ENCODE measurements at regions not wholly inside any gene's neighbourhood (a gene's known extent, or its start where the extent isn't known, plus 50 kb on each side); places are given as distances from the start of the nearest gene placed in this dataset.

DNA sequence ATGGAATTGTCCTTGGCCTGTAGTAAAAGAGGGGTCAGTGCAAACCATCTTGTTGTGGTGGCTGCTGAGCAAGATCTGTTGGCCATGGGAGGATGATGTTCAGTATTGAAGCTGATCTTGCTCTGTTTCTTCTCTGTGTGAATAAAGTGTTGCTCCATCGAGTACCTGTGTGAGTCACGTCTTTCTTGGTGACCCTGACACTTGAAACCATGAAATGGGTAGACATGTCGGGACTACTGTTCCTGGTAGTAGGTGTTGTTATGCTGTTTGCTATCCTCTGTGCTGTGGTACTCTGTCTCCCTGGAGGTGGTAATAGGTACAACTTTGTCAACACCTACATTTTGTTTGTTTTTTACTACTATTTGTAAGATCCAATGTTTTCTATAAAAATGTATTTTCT is 330.6 kb downstream of the MDFIC start (continued):
- TF ChIP-seq SKIL (IDR thresholded peaks at IDR 0.05; ENCODE audit: low read depth, poor library complexity, severe bottlenecking) (no peak), MYC (IDR thresholded peaks at IDR 0.05; ENCODE audit: insufficient read depth, insufficient read length, insufficient replicate concordance, low read length, severe bottlenecking) (no peak), TCF12 (IDR thresholded peaks at IDR 0.05; ENCODE audit: low read depth, low read length) (no peak), IRF4 (IDR thresholded peaks at IDR 0.05; ENCODE audit: low read depth, low read length) (no peak), RUNX3 (IDR thresholded peaks at IDR 0.05; ENCODE audit: low read length) (no peak)
- TF ChIP-seq, protein P1, sequence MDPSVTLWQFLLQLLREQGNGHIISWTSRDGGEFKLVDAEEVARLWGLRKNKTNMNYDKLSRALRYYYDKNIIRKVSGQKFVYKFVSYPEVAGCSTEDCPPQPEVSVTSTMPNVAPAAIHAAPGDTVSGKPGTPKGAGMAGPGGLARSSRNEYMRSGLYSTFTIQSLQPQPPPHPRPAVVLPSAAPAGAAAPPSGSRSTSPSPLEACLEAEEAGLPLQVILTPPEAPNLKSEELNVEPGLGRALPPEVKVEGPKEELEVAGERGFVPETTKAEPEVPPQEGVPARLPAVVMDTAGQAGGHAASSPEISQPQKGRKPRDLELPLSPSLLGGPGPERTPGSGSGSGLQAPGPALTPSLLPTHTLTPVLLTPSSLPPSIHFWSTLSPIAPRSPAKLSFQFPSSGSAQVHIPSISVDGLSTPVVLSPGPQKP (IDR thresholded peaks at IDR 0.05; ENCODE audit: low read depth, low read length) = no peak

DNA sequence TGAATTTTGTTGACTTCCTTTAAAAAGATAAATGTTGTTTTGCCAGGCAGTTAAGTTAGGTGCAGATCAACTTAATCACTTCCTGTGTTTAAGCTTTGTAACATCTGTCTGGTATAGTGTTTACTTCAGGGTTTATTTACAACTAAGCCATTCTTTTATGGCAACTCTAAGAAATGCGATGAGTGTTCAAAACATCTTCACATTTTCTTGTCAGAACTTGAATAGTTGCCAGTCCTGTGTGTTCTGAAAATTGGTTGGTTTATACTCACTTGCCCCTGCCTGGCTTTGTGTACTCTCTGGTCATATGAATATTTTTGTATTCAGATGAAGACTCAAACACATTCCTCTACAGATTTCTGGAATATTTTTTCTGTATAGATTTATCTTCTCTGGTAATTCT is 327.2 kb downstream of the MDFIC start:
- Histone ChIP-seq H3K9me3 (replicated peaks; ENCODE audit: control insufficient read depth, insufficient read depth, low read length) (no peaks in the 10 kb centered on the region), H3K9ac (ENCODE audit: control insufficient read depth, insufficient read depth, low read length) (no peak overlapping the region), H3K4me1 (ENCODE audit: control insufficient read depth, insufficient read depth, low read length) (no peaks in the 10 kb centered on the region), H2AFZ (ENCODE audit: control insufficient read depth, low read depth, low read length) (no peak overlapping the region), H3K79me2 (ENCODE audit: control insufficient read depth, insufficient read depth, low read length) (no peaks in the 10 kb centered on the region), H3K27ac (ENCODE audit: control insufficient read depth, insufficient read depth) (no peak overlapping the region), H3K36me3 (ENCODE audit: control insufficient read depth in 2 of 2, insufficient read depth in 2 of 2, low read length in 1 of 2) (no peaks in the 10 kb centered on the region), H4K20me1 (ENCODE audit: control insufficient read depth, insufficient read depth) (no peaks in the 10 kb centered on the region), H3K27me3 (replicated peaks in 1 of 2; ENCODE audit: control insufficient read depth in 2 of 2, insufficient read depth in 2 of 2, low read length in 1 of 2) (no peaks in the 10 kb centered on the region), H3K4me2 (ENCODE audit: control insufficient read depth, insufficient read depth) (no peak overlapping the region), H3K4me3 (no peak overlapping the region)
- FAIRE-seq (no peak), DNase-seq (ENCODE audit: low read depth, low spot score) (no peak), ATAC-seq (no peak)
- intact Hi-C loops (cut with micrococcal nuclease; ENCODE audit: unreplicated experiment) = no loop called here
- CTCF ChIA-PET = no interaction called here
- RAD21 ChIA-PET (ENCODE audit: unreplicated experiment) = no interaction called here
- POLR2A ChIA-PET = no interaction called here
- WGBS (ENCODE audit: insufficient coverage, insufficient replicate concordance, low lambda C conversion rate, missing lambda C conversion rate) = 6% methylated on average over 1 of the region's 1 CpG
- no TSS peak for BruUV-seq (replicated peaks)
- in situ Hi-C loops (cut with MboI) = no loop called here
- SMC1A ChIA-PET (ENCODE audit: uncharacterized antibody, unreplicated experiment) = no interaction called here
- TF ChIP-seq ZNF24 (IDR thresholded peaks at IDR 0.05) (no peak), CEBPB (IDR thresholded peaks at IDR 0.05; ENCODE audit: borderline replicate concordance in 1 of 2, low read depth in 2 of 2, low read length in 2 of 2) (no peak), RAD21 (IDR thresholded peaks at IDR 0.05; ENCODE audit: insufficient read depth, low read depth, low read length) (no peak), SKIL (IDR thresholded peaks at IDR 0.05; ENCODE audit: low read depth, poor library complexity, severe bottlenecking) (no peak), NFXL1 (IDR thresholded peaks at IDR 0.05; ENCODE audit: borderline replicate concordance) (no peak)
- TF ChIP-seq, protein P2, sequence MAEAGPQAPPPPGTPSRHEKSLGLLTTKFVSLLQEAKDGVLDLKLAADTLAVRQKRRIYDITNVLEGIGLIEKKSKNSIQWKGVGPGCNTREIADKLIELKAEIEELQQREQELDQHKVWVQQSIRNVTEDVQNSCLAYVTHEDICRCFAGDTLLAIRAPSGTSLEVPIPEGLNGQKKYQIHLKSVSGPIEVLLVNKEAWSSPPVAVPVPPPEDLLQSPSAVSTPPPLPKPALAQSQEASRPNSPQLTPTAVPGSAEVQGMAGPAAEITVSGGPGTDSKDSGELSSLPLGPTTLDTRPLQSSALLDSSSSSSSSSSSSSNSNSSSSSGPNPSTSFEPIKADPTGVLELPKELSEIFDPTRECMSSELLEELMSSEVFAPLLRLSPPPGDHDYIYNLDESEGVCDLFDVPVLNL (IDR thresholded peaks at IDR 0.05; ENCODE audit: low read depth, low read length) = no peak
- TF ChIP-seq, protein P3, sequence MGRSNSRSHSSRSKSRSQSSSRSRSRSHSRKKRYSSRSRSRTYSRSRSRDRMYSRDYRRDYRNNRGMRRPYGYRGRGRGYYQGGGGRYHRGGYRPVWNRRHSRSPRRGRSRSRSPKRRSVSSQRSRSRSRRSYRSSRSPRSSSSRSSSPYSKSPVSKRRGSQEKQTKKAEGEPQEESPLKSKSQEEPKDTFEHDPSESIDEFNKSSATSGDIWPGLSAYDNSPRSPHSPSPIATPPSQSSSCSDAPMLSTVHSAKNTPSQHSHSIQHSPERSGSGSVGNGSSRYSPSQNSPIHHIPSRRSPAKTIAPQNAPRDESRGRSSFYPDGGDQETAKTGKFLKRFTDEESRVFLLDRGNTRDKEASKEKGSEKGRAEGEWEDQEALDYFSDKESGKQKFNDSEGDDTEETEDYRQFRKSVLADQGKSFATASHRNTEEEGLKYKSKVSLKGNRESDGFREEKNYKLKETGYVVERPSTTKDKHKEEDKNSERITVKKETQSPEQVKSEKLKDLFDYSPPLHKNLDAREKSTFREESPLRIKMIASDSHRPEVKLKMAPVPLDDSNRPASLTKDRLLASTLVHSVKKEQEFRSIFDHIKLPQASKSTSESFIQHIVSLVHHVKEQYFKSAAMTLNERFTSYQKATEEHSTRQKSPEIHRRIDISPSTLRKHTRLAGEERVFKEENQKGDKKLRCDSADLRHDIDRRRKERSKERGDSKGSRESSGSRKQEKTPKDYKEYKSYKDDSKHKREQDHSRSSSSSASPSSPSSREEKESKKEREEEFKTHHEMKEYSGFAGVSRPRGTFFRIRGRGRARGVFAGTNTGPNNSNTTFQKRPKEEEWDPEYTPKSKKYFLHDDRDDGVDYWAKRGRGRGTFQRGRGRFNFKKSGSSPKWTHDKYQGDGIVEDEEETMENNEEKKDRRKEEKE (IDR thresholded peaks at IDR 0.05) = no peak
